Prostate gland (tissue), 2 donors: ENCODE measurements at regions not wholly inside any gene's neighbourhood (a gene's known extent, or its start where the extent isn't known, plus 50 kb on each side); places are given as distances from the start of the nearest gene placed in this dataset.

Experiments
- POLR2A ChIP-seq: fragments of 450-650 bp; IDR thresholded peaks from one replicate; pipeline ENCODE4 v1.6.1; 2016; ENCODE audit warnings: antibody characterized with exemption, mild to moderate bottlenecking
- TF ChIP-seq, protein P1 (sequence below), 4 experiments: fragments of 200-600 bp in 2 of 4; fragments of 450-650 bp in 2 of 4; sonication (generic) in 2 of 4; IDR thresholded peaks; 1 replicate in 3 of 4; 2 replicates in 1 of 4; pipeline ENCODE4 v1.5.1; 2016 to 2019; ENCODE audit warnings: antibody characterized with exemption in 4 of 4, mild to moderate bottlenecking in 2 of 4, moderate library complexity in 2 of 4

DNA sequence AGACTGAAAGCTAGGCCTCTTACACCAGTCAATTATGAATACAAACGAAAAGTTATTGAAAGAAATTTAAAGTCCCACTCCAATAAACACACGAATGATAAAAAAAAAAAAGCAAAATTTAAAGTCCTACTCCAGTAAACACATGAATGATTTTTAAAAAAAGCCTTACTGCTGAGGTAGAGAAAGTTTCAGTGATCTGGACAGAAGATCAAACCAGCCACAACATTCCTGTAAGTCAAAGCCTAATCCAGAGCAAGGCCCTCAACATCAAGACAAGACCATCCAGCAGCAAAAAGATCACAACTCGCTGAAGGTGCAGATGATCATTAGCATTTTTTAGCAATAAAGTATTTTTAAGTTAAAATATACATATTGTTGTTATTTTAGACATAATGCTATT, 95.6 kb upstream of the LIPC start:
- TF ChIP-seq, protein P1, sequence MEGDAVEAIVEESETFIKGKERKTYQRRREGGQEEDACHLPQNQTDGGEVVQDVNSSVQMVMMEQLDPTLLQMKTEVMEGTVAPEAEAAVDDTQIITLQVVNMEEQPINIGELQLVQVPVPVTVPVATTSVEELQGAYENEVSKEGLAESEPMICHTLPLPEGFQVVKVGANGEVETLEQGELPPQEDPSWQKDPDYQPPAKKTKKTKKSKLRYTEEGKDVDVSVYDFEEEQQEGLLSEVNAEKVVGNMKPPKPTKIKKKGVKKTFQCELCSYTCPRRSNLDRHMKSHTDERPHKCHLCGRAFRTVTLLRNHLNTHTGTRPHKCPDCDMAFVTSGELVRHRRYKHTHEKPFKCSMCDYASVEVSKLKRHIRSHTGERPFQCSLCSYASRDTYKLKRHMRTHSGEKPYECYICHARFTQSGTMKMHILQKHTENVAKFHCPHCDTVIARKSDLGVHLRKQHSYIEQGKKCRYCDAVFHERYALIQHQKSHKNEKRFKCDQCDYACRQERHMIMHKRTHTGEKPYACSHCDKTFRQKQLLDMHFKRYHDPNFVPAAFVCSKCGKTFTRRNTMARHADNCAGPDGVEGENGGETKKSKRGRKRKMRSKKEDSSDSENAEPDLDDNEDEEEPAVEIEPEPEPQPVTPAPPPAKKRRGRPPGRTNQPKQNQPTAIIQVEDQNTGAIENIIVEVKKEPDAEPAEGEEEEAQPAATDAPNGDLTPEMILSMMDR (IDR thresholded peaks at IDR 0.05): no peak
- no peak for TF ChIP-seq POLR2A
